Limb (tissue), 2 donors: ENCODE measurements at regions not wholly inside any gene's neighbourhood (a gene's known extent, or its start where the extent isn't known, plus 50 kb on each side); places are given as distances from the start of the nearest gene placed in this dataset.

Experiments used
- DNase-seq, 2 donors: peaks; one replicate each; pipeline ENCODE4 v3.0.0-alpha.2; 2016; ENCODE audit errors: extremely low spot score in 2 of 2

GRCh38 chr13:76363682-76364289 lies 522.4 kb downstream of the KCTD12 start:
- no peak for DNase-seq

- DNase-seq: no peak
These were observed 524.3 kb downstream of the KCTD12 start for GRCh38 chr13:76361868-76362267.

GRCh38 chr13:76351541-76352229 lies 534.5 kb downstream of the KCTD12 start:
- no peak for DNase-seq

GRCh38 chr13:76350399-76350798 lies 535.8 kb downstream of the KCTD12 start:
- no peak for DNase-seq

GRCh38 chr13:76349700-76350099 lies 536.5 kb downstream of the KCTD12 start:
- DNase-seq: no peak

GRCh38 chr13:76339649-76340048 lies 546.6 kb downstream of the KCTD12 start:
- DNase-seq: no peak

GRCh38 chr13:76338003-76338402 lies 548.2 kb downstream of the KCTD12 start:
- DNase-seq: no peak

- no peak for DNase-seq
These were observed 549.0 kb downstream of the KCTD12 start for GRCh38 chr13:76336889-76337844.

GRCh38 chr13:76335463-76335862 lies 550.7 kb downstream of the KCTD12 start:
- DNase-seq: no peak

GRCh38 chr13:76331943-76332712 lies 554.1 kb downstream of the KCTD12 start:
- peak in 1 of 2 donors; percentile 85 for DNase-seq

- DNase-seq: peak in 1 of 2 donors; percentile 45
These were observed 555.4 kb downstream of the KCTD12 start for GRCh38 chr13:76330761-76331160.

GRCh38 chr13:76329866-76330580 lies 556.2 kb downstream of the KCTD12 start:
- DNase-seq: no peak

GRCh38 chr13:76329004-76329403 lies 557.2 kb downstream of the KCTD12 start:
- no peak for DNase-seq

- DNase-seq: no peak
These were observed 559.9 kb downstream of the KCTD12 start for GRCh38 chr13:76326343-76326742.

- DNase-seq: no peak
These were observed 566.3 kb downstream of the KCTD12 start for GRCh38 chr13:76319921-76320320.

- DNase-seq: no peak
These were observed 569.1 kb downstream of the KCTD12 start for GRCh38 chr13:76316998-76317527.

GRCh38 chr13:76314495-76314894 lies 571.7 kb downstream of the KCTD12 start:
- DNase-seq: no peak

GRCh38 chr13:76307142-76307541 lies 579.1 kb downstream of the KCTD12 start:
- no peak for DNase-seq

GRCh38 chr13:76300688-76301087 lies 585.5 kb downstream of the KCTD12 start:
- DNase-seq: no peak

- DNase-seq: no peak
These were observed 588.9 kb downstream of the KCTD12 start for GRCh38 chr13:76297331-76297730.
